Activated naive CD4-positive, alpha-beta T cell treated with anti-CD3 and anti-CD28 coated beads, Interleukin-2, amount 50 U/mL, for 24 hours (primary cell): ENCODE measurements at regions not wholly inside any gene's neighbourhood (a gene's known extent, or its start where the extent isn't known, plus 50 kb on each side); places are given as distances from the start of the nearest gene placed in this dataset.
A peak's percentile ranks its signal among the peaks of the same experiment; 100 is the strongest.

Source experiments
- H3K27ac Mint-ChIP-seq: one replicate; pipeline ENCODE4 v1.8.0; 2021; ENCODE audit warnings: mild to moderate bottlenecking, mixed read lengths
- H3K27me3 Mint-ChIP-seq: one replicate; pipeline ENCODE4 v1.8.0; 2021; ENCODE audit warnings: mixed read lengths
- H3K36me3 Mint-ChIP-seq: one replicate; pipeline ENCODE4 v1.8.0; 2021; ENCODE audit warnings: mixed read lengths
- H3K4me1 Mint-ChIP-seq: one replicate; pipeline ENCODE4 v1.8.0; 2021; ENCODE audit warnings: mixed read lengths
- H3K4me3 Mint-ChIP-seq: one replicate; pipeline ENCODE4 v1.8.0; 2021; ENCODE audit warnings: mild to moderate bottlenecking, mixed read lengths
- H3K9me3 Mint-ChIP-seq: one replicate; pipeline ENCODE4 v1.8.0; 2021; ENCODE audit warnings: mixed read lengths

- H3K27ac Mint-ChIP-seq: no peak overlapping the region
- H3K27me3 Mint-ChIP-seq: no peaks in the 10 kb centered on the region
- H3K4me1 Mint-ChIP-seq: peaks cover 23% of the 10 kb centered on the region
- H3K4me3 Mint-ChIP-seq: no peak overlapping the region
- no peaks in the 10 kb centered on the region for H3K9me3 Mint-ChIP-seq
- H3K36me3 Mint-ChIP-seq: no peaks in the 10 kb centered on the region
Observed at GRCh38 chr3:71979175-71979574, 194.2 kb upstream of the PROK2 start.

GRCh38 chr3:71978150-71978721 is 193.3 kb upstream of the PROK2 start:
- H3K9me3 Mint-ChIP-seq: no peaks in the 10 kb centered on the region
- H3K27me3 Mint-ChIP-seq: no peaks in the 10 kb centered on the region
- peaks cover 20% of the 10 kb centered on the region for H3K4me1 Mint-ChIP-seq
- H3K27ac Mint-ChIP-seq: peak overlapping the region; percentile 64
- no peaks in the 10 kb centered on the region for H3K36me3 Mint-ChIP-seq
- H3K4me3 Mint-ChIP-seq: no peak overlapping the region

DNA sequence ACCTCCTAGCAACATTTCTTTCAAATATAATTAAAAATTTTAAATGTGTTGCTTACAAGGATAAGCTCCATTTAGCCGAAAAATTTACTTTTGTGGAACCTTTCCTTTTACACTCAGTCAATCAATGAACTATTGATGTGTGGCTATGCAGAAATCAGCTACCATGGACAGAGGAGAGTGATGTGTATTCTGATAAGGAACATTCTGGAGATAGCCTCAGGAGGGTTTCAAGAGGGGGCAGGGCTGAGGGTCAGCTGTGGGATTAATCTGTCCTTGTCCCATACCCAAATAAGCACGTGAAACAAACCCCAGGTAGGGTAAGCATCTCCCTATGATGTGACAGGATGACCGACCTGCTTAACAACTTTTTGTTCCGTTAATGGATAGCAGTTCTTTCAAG is 192.6 kb upstream of the PROK2 start:
- no peaks in the 10 kb centered on the region for H3K9me3 Mint-ChIP-seq
- H3K36me3 Mint-ChIP-seq: no peaks in the 10 kb centered on the region
- H3K27ac Mint-ChIP-seq: no peak overlapping the region
- no peaks in the 10 kb centered on the region for H3K27me3 Mint-ChIP-seq
- H3K4me1 Mint-ChIP-seq: peaks cover 15% of the 10 kb centered on the region
- H3K4me3 Mint-ChIP-seq: no peak overlapping the region

- Mint-ChIP-seq H3K27me3 (no peaks in the 10 kb centered on the region), H3K36me3 (no peaks in the 10 kb centered on the region), H3K4me3 (no peak overlapping the region), H3K4me1 (peaks cover 12% of the 10 kb centered on the region), H3K27ac (no peak overlapping the region), H3K9me3 (no peaks in the 10 kb centered on the region)
Observed at GRCh38 chr3:71975573-71975972, 190.6 kb upstream of the PROK2 start.

DNA sequence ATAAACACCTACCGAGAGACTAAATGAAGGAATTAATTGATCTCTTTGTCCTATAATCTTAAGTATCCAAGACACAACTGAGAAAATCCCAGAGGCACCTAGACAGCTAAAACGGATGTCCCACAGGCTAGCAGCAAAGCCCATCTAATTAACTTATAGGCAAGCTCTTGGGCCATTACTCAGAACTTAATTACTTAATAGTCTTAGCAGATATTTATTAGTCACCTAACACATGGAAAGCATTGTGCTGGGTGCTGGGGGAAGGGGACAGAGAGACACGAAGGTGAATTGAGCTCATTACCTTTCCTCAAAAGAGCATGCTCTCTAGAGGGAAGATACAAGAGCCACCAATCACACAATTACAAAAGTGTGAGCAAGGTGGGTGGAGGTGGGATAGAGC is 189.8 kb upstream of the PROK2 start:
- H3K27ac Mint-ChIP-seq: no peak overlapping the region

GRCh38 chr3:71973274-71974030 is 188.5 kb upstream of the PROK2 start:
- H3K27me3 Mint-ChIP-seq: no peaks in the 10 kb centered on the region
- H3K9me3 Mint-ChIP-seq: no peaks in the 10 kb centered on the region
- H3K4me1 Mint-ChIP-seq: peaks cover 8% of the 10 kb centered on the region
- no peaks in the 10 kb centered on the region for H3K36me3 Mint-ChIP-seq
- H3K4me3 Mint-ChIP-seq: no peak overlapping the region
- H3K27ac Mint-ChIP-seq: peak overlapping the region; percentile 30

More for the DNA sequence above, 189.8 kb upstream of the PROK2 start:
- Mint-ChIP-seq H3K9me3 (no peaks in the 10 kb centered on the region), H3K4me3 (no peak overlapping the region), H3K36me3 (no peaks in the 10 kb centered on the region), H3K27me3 (no peaks in the 10 kb centered on the region), H3K4me1 (peaks cover 12% of the 10 kb centered on the region)

GRCh38 chr3:71972031-71972430 is 187.1 kb upstream of the PROK2 start:
- H3K27ac Mint-ChIP-seq: no peak overlapping the region
- H3K9me3 Mint-ChIP-seq: no peaks in the 10 kb centered on the region
- no peaks in the 10 kb centered on the region for H3K36me3 Mint-ChIP-seq
- H3K4me1 Mint-ChIP-seq: no peaks in the 10 kb centered on the region
- no peaks in the 10 kb centered on the region for H3K27me3 Mint-ChIP-seq
- no peak overlapping the region for H3K4me3 Mint-ChIP-seq

- H3K4me1 Mint-ChIP-seq: no peaks in the 10 kb centered on the region
Observed at GRCh38 chr3:71968544-71968943, 183.6 kb upstream of the PROK2 start.

GRCh38 chr3:71966185-71966584 is 181.2 kb upstream of the PROK2 start:
- Mint-ChIP-seq H3K27me3 (peaks cover 2% of the 10 kb centered on the region), H3K4me3 (no peak overlapping the region), H3K9me3 (no peaks in the 10 kb centered on the region), H3K36me3 (no peaks in the 10 kb centered on the region), H3K27ac (no peak overlapping the region), H3K4me1 (no peaks in the 10 kb centered on the region)

More at GRCh38 chr3:71968544-71968943, 183.6 kb upstream of the PROK2 start:
- H3K4me3 Mint-ChIP-seq: no peak overlapping the region
- H3K27ac Mint-ChIP-seq: no peak overlapping the region
- H3K36me3 Mint-ChIP-seq: no peaks in the 10 kb centered on the region
- H3K27me3 Mint-ChIP-seq: peaks cover 2% of the 10 kb centered on the region
- H3K9me3 Mint-ChIP-seq: no peaks in the 10 kb centered on the region

GRCh38 chr3:71964170-71964569 is 179.2 kb upstream of the PROK2 start:
- Mint-ChIP-seq H3K27ac (no peak overlapping the region), H3K4me1 (peaks cover 3% of the 10 kb centered on the region), H3K9me3 (no peaks in the 10 kb centered on the region), H3K4me3 (no peak overlapping the region), H3K27me3 (peaks cover 2% of the 10 kb centered on the region), H3K36me3 (no peaks in the 10 kb centered on the region)

GRCh38 chr3:71962561-71963240 is 177.8 kb upstream of the PROK2 start:
- Mint-ChIP-seq H3K36me3 (no peaks in the 10 kb centered on the region), H3K27ac (no peak overlapping the region), H3K4me3 (no peak overlapping the region), H3K27me3 (peaks cover 2% of the 10 kb centered on the region), H3K4me1 (peaks cover 7% of the 10 kb centered on the region), H3K9me3 (no peaks in the 10 kb centered on the region)

DNA sequence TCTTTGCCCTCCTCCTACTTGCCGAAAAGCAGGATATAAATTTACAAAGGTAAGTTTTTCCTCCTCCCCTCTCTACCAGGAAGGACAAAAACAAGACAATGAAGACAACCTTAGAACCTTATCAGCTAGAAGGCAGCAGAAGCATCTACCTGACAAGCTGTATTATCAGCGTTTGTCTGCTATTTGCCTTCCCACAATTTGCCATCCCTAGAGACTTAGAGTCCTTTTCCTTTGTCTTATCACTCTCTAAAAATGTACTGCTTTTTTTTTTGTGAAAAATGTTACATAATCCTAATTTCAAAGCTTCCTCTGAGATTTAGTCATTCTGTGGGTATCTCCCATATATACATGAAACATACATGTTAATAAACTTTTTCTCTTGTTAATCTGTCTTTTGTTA is 176.9 kb upstream of the PROK2 start:
- H3K36me3 Mint-ChIP-seq: no peaks in the 10 kb centered on the region
- H3K4me1 Mint-ChIP-seq: peaks cover 7% of the 10 kb centered on the region
- no peak overlapping the region for H3K27ac Mint-ChIP-seq
- H3K9me3 Mint-ChIP-seq: no peaks in the 10 kb centered on the region
- no peak overlapping the region for H3K4me3 Mint-ChIP-seq
- H3K27me3 Mint-ChIP-seq: peaks cover 2% of the 10 kb centered on the region

DNA sequence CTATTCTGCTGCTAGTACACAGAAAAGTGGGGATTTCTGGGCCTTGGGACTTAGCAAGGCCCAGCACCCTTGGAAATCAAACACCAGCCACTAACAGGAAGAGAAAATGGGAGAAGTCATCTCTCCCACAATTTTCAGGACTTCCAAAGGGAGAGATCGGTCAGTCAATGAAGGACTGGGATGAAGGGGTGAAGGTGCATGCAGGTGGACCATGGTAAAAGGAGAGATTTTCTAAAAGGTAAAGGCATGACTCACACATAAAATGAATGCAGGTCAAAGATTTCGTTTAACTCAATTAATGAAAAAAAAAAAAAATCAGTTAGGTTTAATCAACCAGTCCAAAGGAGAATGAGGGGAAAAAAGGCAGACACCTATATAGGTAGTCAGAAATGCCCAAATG is 176.4 kb upstream of the PROK2 start:
- H3K4me1 Mint-ChIP-seq: peaks cover 7% of the 10 kb centered on the region
- no peaks in the 10 kb centered on the region for H3K36me3 Mint-ChIP-seq
- no peak overlapping the region for H3K4me3 Mint-ChIP-seq
- H3K27me3 Mint-ChIP-seq: no peaks in the 10 kb centered on the region
- H3K9me3 Mint-ChIP-seq: no peaks in the 10 kb centered on the region
- no peak overlapping the region for H3K27ac Mint-ChIP-seq

DNA sequence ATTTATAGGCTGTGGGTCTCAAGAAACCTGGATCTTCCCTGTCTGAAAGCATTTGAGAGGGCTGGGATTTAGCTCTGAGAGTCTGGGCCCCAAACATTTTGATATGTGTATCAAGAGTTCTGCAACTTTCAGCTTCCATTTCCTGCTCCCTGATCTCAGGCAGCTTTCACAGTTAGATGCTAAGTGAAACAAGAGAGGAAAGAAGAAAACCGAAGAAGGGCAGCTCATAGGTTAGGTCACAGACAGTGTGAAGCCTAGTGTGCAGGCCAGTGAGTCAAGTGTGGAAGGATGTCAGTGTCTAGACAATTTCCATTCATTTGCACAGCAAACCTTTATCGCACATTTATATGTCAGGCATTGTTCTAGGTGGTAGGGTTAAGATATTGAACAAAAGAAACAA is 173.6 kb upstream of the PROK2 start:
- H3K4me1 Mint-ChIP-seq: peaks cover 18% of the 10 kb centered on the region
- no peaks in the 10 kb centered on the region for H3K9me3 Mint-ChIP-seq
- H3K36me3 Mint-ChIP-seq: no peaks in the 10 kb centered on the region
- H3K27me3 Mint-ChIP-seq: no peaks in the 10 kb centered on the region
- no peak overlapping the region for H3K4me3 Mint-ChIP-seq
- no peak overlapping the region for H3K27ac Mint-ChIP-seq

DNA sequence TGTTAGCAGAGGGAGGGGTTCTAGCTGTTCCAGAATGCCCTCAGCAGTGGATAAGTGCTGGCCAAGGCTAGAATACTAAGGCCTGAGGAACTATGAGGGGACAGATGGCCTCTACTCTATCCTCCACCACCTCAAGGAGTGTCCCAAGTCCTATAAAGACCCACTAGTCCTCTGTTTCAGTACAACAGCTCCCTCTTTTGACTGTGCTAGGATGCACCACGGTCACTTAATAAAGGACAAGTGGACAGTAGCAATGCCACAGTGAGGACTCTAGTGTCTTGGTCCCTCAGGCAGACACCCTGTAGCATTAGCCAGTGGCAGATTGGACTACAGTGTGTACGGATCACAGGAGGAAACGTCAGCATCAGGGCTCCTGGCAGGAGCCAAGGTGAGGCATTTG is 171.8 kb upstream of the PROK2 start:
- H3K36me3 Mint-ChIP-seq: no peaks in the 10 kb centered on the region
- H3K9me3 Mint-ChIP-seq: no peaks in the 10 kb centered on the region
- peaks cover 18% of the 10 kb centered on the region for H3K4me1 Mint-ChIP-seq
- no peak overlapping the region for H3K4me3 Mint-ChIP-seq
- H3K27me3 Mint-ChIP-seq: no peaks in the 10 kb centered on the region
- H3K27ac Mint-ChIP-seq: no peak overlapping the region

DNA sequence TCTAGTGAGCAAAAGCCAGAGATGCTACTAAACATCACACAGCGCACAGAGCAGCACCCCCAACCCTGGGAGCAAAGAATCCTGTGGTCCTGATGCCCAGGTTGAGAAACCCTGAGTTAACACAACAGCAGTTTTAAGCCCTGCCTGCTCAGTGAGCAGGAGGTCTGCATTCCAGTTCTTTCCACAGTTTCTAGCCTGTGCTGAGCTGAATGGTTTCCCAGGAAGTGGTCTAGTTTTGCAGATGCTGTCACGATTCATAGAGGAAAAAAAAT is 171.1 kb upstream of the PROK2 start:
- Mint-ChIP-seq H3K9me3 (no peaks in the 10 kb centered on the region), H3K27me3 (no peaks in the 10 kb centered on the region), H3K4me3 (no peak overlapping the region), H3K27ac (no peak overlapping the region), H3K4me1 (peaks cover 18% of the 10 kb centered on the region), H3K36me3 (no peaks in the 10 kb centered on the region)
